ENCODE measurements at regions not wholly inside any gene's neighbourhood (a gene's known extent, or its start where the extent isn't known, plus 50 kb on each side); places are given as distances from the start of the nearest gene placed in this dataset.

DNA sequence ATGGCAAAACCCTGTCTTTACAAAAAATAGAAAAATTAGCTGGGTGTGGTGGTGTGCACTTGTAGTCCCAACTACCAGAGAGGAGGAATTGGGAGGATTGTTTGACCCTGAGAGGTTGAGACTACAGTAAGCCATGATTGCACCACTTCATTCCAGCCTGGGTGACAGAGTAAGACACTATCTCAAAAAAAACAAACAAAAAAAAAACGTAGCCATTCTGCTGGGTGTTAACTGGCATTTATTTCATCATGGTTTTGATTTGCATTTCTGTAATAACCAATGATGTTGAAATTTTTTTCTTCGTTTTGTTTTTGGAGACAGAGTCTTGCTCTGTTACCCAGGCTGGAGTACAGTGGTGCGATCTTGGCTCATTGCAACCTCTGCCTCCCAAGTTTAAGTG lies 63.3 kb downstream of the RPLP1 start:
- no peak overlapping the region for H3K4me2 ChIP-seq (ENCODE audit: control insufficient read depth, extremely low read depth, insufficient read depth, low read depth, low read length)
- no peak overlapping the region for H3K27ac ChIP-seq (ENCODE audit: control insufficient read depth, insufficient read depth, low read length)
- peaks cover 12% of the 10 kb centered on the region for H3K27me3 ChIP-seq (ENCODE audit: control insufficient read depth, extremely low read depth, insufficient read depth, low read length)
- dilution Hi-C loops (cut with MboI; ENCODE audit: extremely low pct_ligation_motif_present, low sequenced_read_pairs) = no loop called here
- no peaks in the 10 kb centered on the region for H4K20me1 ChIP-seq (ENCODE audit: control insufficient read depth, extremely low read depth, insufficient read depth, low read length)
- TF ChIP-seq, protein P1, sequence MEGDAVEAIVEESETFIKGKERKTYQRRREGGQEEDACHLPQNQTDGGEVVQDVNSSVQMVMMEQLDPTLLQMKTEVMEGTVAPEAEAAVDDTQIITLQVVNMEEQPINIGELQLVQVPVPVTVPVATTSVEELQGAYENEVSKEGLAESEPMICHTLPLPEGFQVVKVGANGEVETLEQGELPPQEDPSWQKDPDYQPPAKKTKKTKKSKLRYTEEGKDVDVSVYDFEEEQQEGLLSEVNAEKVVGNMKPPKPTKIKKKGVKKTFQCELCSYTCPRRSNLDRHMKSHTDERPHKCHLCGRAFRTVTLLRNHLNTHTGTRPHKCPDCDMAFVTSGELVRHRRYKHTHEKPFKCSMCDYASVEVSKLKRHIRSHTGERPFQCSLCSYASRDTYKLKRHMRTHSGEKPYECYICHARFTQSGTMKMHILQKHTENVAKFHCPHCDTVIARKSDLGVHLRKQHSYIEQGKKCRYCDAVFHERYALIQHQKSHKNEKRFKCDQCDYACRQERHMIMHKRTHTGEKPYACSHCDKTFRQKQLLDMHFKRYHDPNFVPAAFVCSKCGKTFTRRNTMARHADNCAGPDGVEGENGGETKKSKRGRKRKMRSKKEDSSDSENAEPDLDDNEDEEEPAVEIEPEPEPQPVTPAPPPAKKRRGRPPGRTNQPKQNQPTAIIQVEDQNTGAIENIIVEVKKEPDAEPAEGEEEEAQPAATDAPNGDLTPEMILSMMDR (optimal IDR thresholded peaks at IDR 0.05 in 1 of 3, IDR thresholded peaks at IDR 0.05 in 1 of 3, conservative IDR thresholded peaks at IDR 0.05 in 1 of 3; ENCODE audit: extremely low read depth in 1 of 3, insufficient read depth in 2 of 3, low read length in 3 of 3) = no peak
- no peak for TF ChIP-seq EZH2 (IDR thresholded peaks at IDR 0.05; ENCODE audit: low read length)
- no peaks in the 10 kb centered on the region for H3K9me3 ChIP-seq (ENCODE audit: control insufficient read depth, low read depth, low read length)
- H3K4me1 ChIP-seq (ENCODE audit: control insufficient read depth, extremely low read depth, insufficient read depth, low read length) = no peaks in the 10 kb centered on the region
- no peaks in the 10 kb centered on the region for H3K79me2 ChIP-seq (ENCODE audit: control insufficient read depth, insufficient read depth, low read length)
- H3K36me3 ChIP-seq (ENCODE audit: control insufficient read depth in 2 of 2, extremely low read depth in 1 of 2, insufficient read depth in 2 of 2, low read length in 2 of 2) = no peaks in the 10 kb centered on the region
- FAIRE-seq (no peak), DNase-seq (ENCODE audit: low read depth, low spot score) (no peak)
- no peaks in the 10 kb centered on the region for H3K9me1 ChIP-seq (ENCODE audit: control insufficient read depth, extremely low read depth, insufficient read depth, low read length)
- no peak overlapping the region for H3K9ac ChIP-seq (ENCODE audit: control insufficient read depth, extremely low read depth, insufficient read depth, low read length)
- H3K4me3 ChIP-seq (ENCODE audit: control insufficient read depth in 2 of 3, extremely low read depth in 1 of 3, insufficient read depth in 2 of 3, low read depth in 1 of 3, low read length in 3 of 3) = no peak overlapping the region
- no peak overlapping the region for H2AFZ ChIP-seq (ENCODE audit: control insufficient read depth, low read length)

- FAIRE-seq (no peak), DNase-seq (ENCODE audit: low read depth, low spot score) (no peak)
- Histone ChIP-seq H3K79me2 (ENCODE audit: control insufficient read depth, insufficient read depth, low read length) (no peaks in the 10 kb centered on the region), H4K20me1 (ENCODE audit: control insufficient read depth, extremely low read depth, insufficient read depth, low read length) (no peaks in the 10 kb centered on the region), H3K9me1 (ENCODE audit: control insufficient read depth, extremely low read depth, insufficient read depth, low read length) (no peaks in the 10 kb centered on the region), H3K4me1 (ENCODE audit: control insufficient read depth, extremely low read depth, insufficient read depth, low read length) (no peaks in the 10 kb centered on the region), H3K27me3 (ENCODE audit: control insufficient read depth, extremely low read depth, insufficient read depth, low read length) (peaks cover 12% of the 10 kb centered on the region), H3K4me2 (ENCODE audit: control insufficient read depth, extremely low read depth, insufficient read depth, low read depth, low read length) (no peak overlapping the region), H3K4me3 (ENCODE audit: control insufficient read depth in 2 of 3, extremely low read depth in 1 of 3, insufficient read depth in 2 of 3, low read depth in 1 of 3, low read length in 3 of 3) (no peak overlapping the region), H2AFZ (ENCODE audit: control insufficient read depth, low read length) (no peak overlapping the region), H3K9ac (ENCODE audit: control insufficient read depth, extremely low read depth, insufficient read depth, low read length) (no peak overlapping the region), H3K36me3 (ENCODE audit: control insufficient read depth in 2 of 2, extremely low read depth in 1 of 2, insufficient read depth in 2 of 2, low read length in 2 of 2) (no peaks in the 10 kb centered on the region), H3K27ac (ENCODE audit: control insufficient read depth, insufficient read depth, low read length) (no peak overlapping the region), H3K9me3 (ENCODE audit: control insufficient read depth, low read depth, low read length) (no peaks in the 10 kb centered on the region)
- TF ChIP-seq EZH2 (IDR thresholded peaks at IDR 0.05; ENCODE audit: low read length) = no peak
- TF ChIP-seq, protein P1 (optimal IDR thresholded peaks at IDR 0.05 in 1 of 3, IDR thresholded peaks at IDR 0.05 in 1 of 3, conservative IDR thresholded peaks at IDR 0.05 in 1 of 3; ENCODE audit: extremely low read depth in 1 of 3, insufficient read depth in 2 of 3, low read length in 3 of 3) = no peak
- dilution Hi-C loops (cut with MboI; ENCODE audit: extremely low pct_ligation_motif_present, low sequenced_read_pairs) = no loop called here
Observed at GRCh38 chr15:69517052-69517451, 64.4 kb downstream of the RPLP1 start.

Measured in keratinocyte (primary cell).